ENCODE measurements at regions not wholly inside any gene's neighbourhood (a gene's known extent, or its start where the extent isn't known, plus 50 kb on each side); places are given as distances from the start of the nearest gene placed in this dataset.

GRCh38 chr6:137590684-137591083 lies 96.5 kb upstream of the OLIG3 start:
- H4K20me1 ChIP-seq (ENCODE audit: control insufficient read depth, insufficient read depth, low read length, poor library complexity, severe bottlenecking): no peaks in the 10 kb centered on the region
- ATAC-seq (ENCODE audit: low read depth): no peak
- no peak overlapping the region for H3K9ac ChIP-seq (ENCODE audit: low read length)
- no peak for TF ChIP-seq CTCF (IDR thresholded peaks at IDR 0.05)
- no peak for TF ChIP-seq EZH2 (IDR thresholded peaks at IDR 0.05; ENCODE audit: borderline replicate concordance, insufficient read depth, low read depth, low read length, poor library complexity, severe bottlenecking)
- H2AFZ ChIP-seq (ENCODE audit: insufficient read depth, low read depth, low read length, poor library complexity, severe bottlenecking): no peak overlapping the region
- no peak overlapping the region for H3K27ac ChIP-seq (ENCODE audit: low read length in 2 of 2)
- ChIA-PET CTCF (interaction anchor here (0.7 kb wide), 1 partner anchor 480 kb away, joined by 3 read pairs; no protein-coding TSS in a partner anchor), POLR2A (no interaction called here)
- peaks cover 6% of the 10 kb centered on the region for H3K9me3 Mint-ChIP-seq (ENCODE audit: insufficient read depth)
- no peaks in the 10 kb centered on the region for H3K36me3 ChIP-seq (replicated peaks in 1 of 2; ENCODE audit: control extremely low read depth in 1 of 2, control insufficient read depth in 1 of 2, extremely low read depth in 1 of 2, insufficient read depth in 2 of 2, low read length in 1 of 2)
- H3K4me1 ChIP-seq (ENCODE audit: control insufficient read depth in 2 of 2, insufficient read depth in 2 of 2, low read length in 2 of 2): no peaks in the 10 kb centered on the region
- no peak for DNase-seq
- peaks cover 44% of the 10 kb centered on the region for H3K27me3 Mint-ChIP-seq
- H3K4me2 ChIP-seq (replicated peaks; ENCODE audit: low read depth, low read length, poor library complexity, severe bottlenecking): no peak overlapping the region
- peaks cover 0 to 9% (median 7%) of the 10 kb centered on the region in 4 experiments for H3K27me3 ChIP-seq (replicated peaks in 1 of 4; ENCODE audit: control extremely low read depth in 1 of 4, control insufficient read depth in 3 of 4, insufficient read depth in 4 of 4, low read length in 3 of 4)
- H3K4me3 Mint-ChIP-seq: no peak overlapping the region
- intact Hi-C loops (cut with micrococcal nuclease): no loop called here
- H3K79me2 ChIP-seq (ENCODE audit: control insufficient read depth, insufficient read depth, low read length): no peaks in the 10 kb centered on the region
- H3K4me1 Mint-ChIP-seq: no peaks in the 10 kb centered on the region
- H3K4me3 ChIP-seq (ENCODE audit: control extremely low read depth in 1 of 5, extremely low read depth in 1 of 5, insufficient read depth in 1 of 5, low read depth in 2 of 5, low read length in 4 of 5): no peak overlapping the region
- H3K27ac Mint-ChIP-seq: no peak overlapping the region
- peaks cover 0 to 19% (median 10%) of the 10 kb centered on the region in 3 donors for H3K9me3 ChIP-seq (ENCODE audit: control extremely low read depth in 1 of 3, control insufficient read depth in 2 of 3, insufficient read depth in 1 of 3, low read length in 2 of 3)

- intact Hi-C loops (cut with micrococcal nuclease): no loop called here
- Histone ChIP-seq H3K4me1 (ENCODE audit: control insufficient read depth in 2 of 2, insufficient read depth in 2 of 2, low read length in 2 of 2) (no peaks in the 10 kb centered on the region), H3K4me2 (replicated peaks; ENCODE audit: low read depth, low read length, poor library complexity, severe bottlenecking) (no peak overlapping the region), H3K79me2 (ENCODE audit: control insufficient read depth, insufficient read depth, low read length) (no peaks in the 10 kb centered on the region), H3K9ac (ENCODE audit: low read length) (no peak overlapping the region), H3K27ac (ENCODE audit: low read length in 2 of 2) (no peak overlapping the region), H4K20me1 (ENCODE audit: control insufficient read depth, insufficient read depth, low read length, poor library complexity, severe bottlenecking) (no peaks in the 10 kb centered on the region), H3K27me3 (replicated peaks in 1 of 4; ENCODE audit: control extremely low read depth in 1 of 4, control insufficient read depth in 3 of 4, insufficient read depth in 4 of 4, low read length in 3 of 4) (peaks cover 0 to 24% (median 16%) of the 10 kb centered on the region in 4 experiments), H3K36me3 (replicated peaks in 1 of 2; ENCODE audit: control extremely low read depth in 1 of 2, control insufficient read depth in 1 of 2, extremely low read depth in 1 of 2, insufficient read depth in 2 of 2, low read length in 1 of 2) (no peaks in the 10 kb centered on the region), H2AFZ (ENCODE audit: insufficient read depth, low read depth, low read length, poor library complexity, severe bottlenecking) (no peak overlapping the region), H3K9me3 (ENCODE audit: control extremely low read depth in 1 of 3, control insufficient read depth in 2 of 3, insufficient read depth in 1 of 3, low read length in 2 of 3) (peaks cover 0 to 3% (median 0%) of the 10 kb centered on the region in 3 donors), H3K4me3 (ENCODE audit: control extremely low read depth in 1 of 5, extremely low read depth in 1 of 5, insufficient read depth in 1 of 5, low read depth in 2 of 5, low read length in 4 of 5) (no peak overlapping the region)
- DNase-seq: no peak
- TF ChIP-seq CTCF (IDR thresholded peaks at IDR 0.05): no peak
- no peak for TF ChIP-seq EZH2 (IDR thresholded peaks at IDR 0.05; ENCODE audit: borderline replicate concordance, insufficient read depth, low read depth, low read length, poor library complexity, severe bottlenecking)
- no peak for ATAC-seq (ENCODE audit: low read depth)
- CTCF ChIA-PET: no interaction called here
- no peak overlapping the region for H3K4me3 Mint-ChIP-seq
- H3K27me3 Mint-ChIP-seq: peaks cover 49% of the 10 kb centered on the region
- H3K27ac Mint-ChIP-seq: no peak overlapping the region
- WGBS (ENCODE audit: insufficient coverage): no CpG with 5 or more reads among the region's 4 CpGs
- POLR2A ChIA-PET: no interaction called here
- H3K4me1 Mint-ChIP-seq: no peaks in the 10 kb centered on the region
- no peaks in the 10 kb centered on the region for H3K9me3 Mint-ChIP-seq (ENCODE audit: insufficient read depth)
These were observed 107.3 kb upstream of the OLIG3 start for GRCh38 chr6:137601471-137601870.
